ENCODE measurements at regions not wholly inside any gene's neighbourhood (a gene's known extent, or its start where the extent isn't known, plus 50 kb on each side); places are given as distances from the start of the nearest gene placed in this dataset.

GRCh38 chr1:58303841-58304240 is 242.7 kb downstream of the OMA1 start:
- no peak for DNase-seq (ENCODE audit: low spot score)
- Mint-ChIP-seq H3K27ac (ENCODE audit: unreplicated experiment) (no peak overlapping the region), H3K27me3 (ENCODE audit: low read depth) (peaks cover 6% of the 10 kb centered on the region), H3K4me3 (ENCODE audit: unreplicated experiment) (no peak overlapping the region), H3K4me1 (ENCODE audit: low read depth) (no peaks in the 10 kb centered on the region), H3K9me3 (ENCODE audit: low read depth) (no peaks in the 10 kb centered on the region), H3K36me3 (ENCODE audit: low read depth) (no peaks in the 10 kb centered on the region)
- TF ChIP-seq CTCF (IDR thresholded peaks at IDR 0.05): no peak

- Mint-ChIP-seq H3K27me3 (ENCODE audit: low read depth) (peaks cover 1% of the 10 kb centered on the region), H3K9me3 (ENCODE audit: low read depth) (no peaks in the 10 kb centered on the region), H3K4me1 (ENCODE audit: low read depth) (no peaks in the 10 kb centered on the region), H3K27ac (ENCODE audit: unreplicated experiment) (no peak overlapping the region), H3K36me3 (ENCODE audit: low read depth) (no peaks in the 10 kb centered on the region), H3K4me3 (ENCODE audit: unreplicated experiment) (no peak overlapping the region)
- DNase-seq (ENCODE audit: low spot score): no peak
- TF ChIP-seq CTCF (IDR thresholded peaks at IDR 0.05): no peak
Measured at GRCh38 chr1:58293388-58293787, 253.1 kb downstream of the OMA1 start.

GRCh38 chr1:58290685-58291372 is 255.7 kb downstream of the OMA1 start:
- DNase-seq (ENCODE audit: low spot score): no peak
- Mint-ChIP-seq H3K4me3 (ENCODE audit: unreplicated experiment) (no peak overlapping the region), H3K36me3 (ENCODE audit: low read depth) (no peaks in the 10 kb centered on the region), H3K27me3 (ENCODE audit: low read depth) (peaks cover 1% of the 10 kb centered on the region), H3K9me3 (ENCODE audit: low read depth) (peaks cover 5% of the 10 kb centered on the region), H3K4me1 (ENCODE audit: low read depth) (no peaks in the 10 kb centered on the region), H3K27ac (ENCODE audit: unreplicated experiment) (no peak overlapping the region)
- TF ChIP-seq CTCF (IDR thresholded peaks at IDR 0.05): no peak

- H3K4me1 Mint-ChIP-seq (ENCODE audit: low read depth): no peaks in the 10 kb centered on the region
- H3K27ac Mint-ChIP-seq (ENCODE audit: unreplicated experiment): no peak overlapping the region
- peaks cover 7% of the 10 kb centered on the region for H3K9me3 Mint-ChIP-seq (ENCODE audit: low read depth)
- no peak for TF ChIP-seq CTCF (IDR thresholded peaks at IDR 0.05)
- no peak for DNase-seq (ENCODE audit: low spot score)
- no peak overlapping the region for H3K4me3 Mint-ChIP-seq (ENCODE audit: unreplicated experiment)
- H3K36me3 Mint-ChIP-seq (ENCODE audit: low read depth): no peaks in the 10 kb centered on the region
- H3K27me3 Mint-ChIP-seq (ENCODE audit: low read depth): no peaks in the 10 kb centered on the region
Measured at GRCh38 chr1:58288624-58289142, 257.8 kb downstream of the OMA1 start.

GRCh38 chr1:58287894-58288623 is 258.5 kb downstream of the OMA1 start:
- no peak overlapping the region for H3K4me3 Mint-ChIP-seq (ENCODE audit: unreplicated experiment)
- no peaks in the 10 kb centered on the region for H3K36me3 Mint-ChIP-seq (ENCODE audit: low read depth)
- no peak for DNase-seq (ENCODE audit: low spot score)
- no peak for TF ChIP-seq CTCF (IDR thresholded peaks at IDR 0.05)
- no peaks in the 10 kb centered on the region for H3K27me3 Mint-ChIP-seq (ENCODE audit: low read depth)
- peaks cover 7% of the 10 kb centered on the region for H3K9me3 Mint-ChIP-seq (ENCODE audit: low read depth)
- H3K4me1 Mint-ChIP-seq (ENCODE audit: low read depth): no peaks in the 10 kb centered on the region
- H3K27ac Mint-ChIP-seq (ENCODE audit: unreplicated experiment): no peak overlapping the region

All from chondrocyte (in vitro differentiated cells).